ENCODE measurements at regions not wholly inside any gene's neighbourhood (a gene's known extent, or its start where the extent isn't known, plus 50 kb on each side); places are given as distances from the start of the nearest gene placed in this dataset.

GRCh38 chr9:16135968-16136367, 583.1 kb downstream of the CCDC171 start:
- DNase-seq, result no peak

GRCh38 chr9:16136451-16136850, 583.6 kb downstream of the CCDC171 start:
- no peak for DNase-seq

- no peak for DNase-seq
Observed at GRCh38 chr9:16136961-16137360, 584.1 kb downstream of the CCDC171 start.

GRCh38 chr9:16138561-16139491, 586.0 kb downstream of the CCDC171 start:
- no peak for DNase-seq

- no peak for DNase-seq
Observed at GRCh38 chr9:16139774-16140173, 586.9 kb downstream of the CCDC171 start.

- DNase-seq, result no peak
Observed at GRCh38 chr9:16143310-16143709, 590.5 kb downstream of the CCDC171 start.

DNA sequence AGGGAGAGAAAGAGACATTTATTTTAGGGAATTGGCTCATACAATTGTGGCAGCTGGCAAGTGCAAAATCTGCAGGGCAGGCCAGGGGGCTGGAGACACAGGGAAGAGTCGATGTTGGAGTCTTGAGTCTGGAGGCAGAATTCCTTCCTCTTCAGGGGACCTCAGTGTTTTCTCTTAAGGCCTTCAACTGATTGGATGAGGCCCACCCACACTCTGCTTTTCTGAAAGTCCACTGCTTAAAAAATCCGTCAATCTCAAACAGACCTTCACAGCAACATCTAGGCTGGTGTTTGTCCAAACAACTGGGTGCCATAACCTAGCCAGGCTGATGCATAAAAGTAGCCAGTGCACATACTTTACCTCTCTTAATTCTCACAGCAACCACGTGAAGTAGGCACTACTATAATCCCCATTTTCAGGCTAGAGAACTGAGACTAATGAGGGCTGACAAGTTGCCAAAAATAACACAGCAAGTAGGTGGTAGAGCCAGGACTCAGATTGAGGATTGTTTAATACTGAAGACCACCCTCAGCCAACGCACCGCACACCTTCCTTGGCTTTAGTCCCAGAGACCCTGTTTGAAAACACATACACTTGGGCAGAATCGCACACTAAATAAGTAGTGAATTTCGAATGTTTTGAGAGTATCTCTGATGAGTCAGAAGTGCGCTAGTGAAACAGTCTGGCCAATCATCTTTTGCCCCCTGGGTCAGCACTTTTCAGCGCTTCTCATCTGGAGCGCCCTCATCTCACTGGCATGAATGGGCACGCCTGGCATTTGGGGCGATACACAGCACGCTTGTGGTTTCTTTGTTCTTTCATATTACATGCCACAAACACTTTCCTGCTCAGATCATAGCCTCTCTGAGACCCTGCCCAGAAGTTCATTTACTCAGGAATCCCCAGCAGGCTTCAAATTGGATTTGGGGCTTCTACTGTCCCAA, 591.4 kb downstream of the CCDC171 start:
- DNase-seq, result no peak

GRCh38 chr9:16145196-16145950, 592.5 kb downstream of the CCDC171 start:
- no peak for DNase-seq

DNA sequence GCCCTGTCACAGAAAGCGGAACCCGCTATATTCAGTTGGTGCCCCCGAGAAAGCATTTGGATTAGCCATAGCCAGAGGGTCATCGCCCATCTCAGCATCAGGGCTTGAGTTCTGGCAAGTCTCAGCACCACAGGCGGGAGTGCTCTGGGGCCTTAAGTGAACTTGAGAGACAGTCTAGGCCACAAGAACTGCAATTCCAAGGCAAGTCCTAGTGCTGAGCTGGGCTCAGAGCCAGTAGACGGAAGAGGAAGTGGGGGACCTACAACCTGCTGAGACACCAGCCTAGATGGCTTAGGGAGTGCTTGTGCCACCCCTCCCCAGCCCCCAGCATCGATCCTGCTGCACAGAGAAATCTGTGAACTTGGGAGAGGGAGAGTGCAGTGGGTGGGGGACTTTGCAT, 594.9 kb downstream of the CCDC171 start:
- DNase-seq, result no peak

DNA sequence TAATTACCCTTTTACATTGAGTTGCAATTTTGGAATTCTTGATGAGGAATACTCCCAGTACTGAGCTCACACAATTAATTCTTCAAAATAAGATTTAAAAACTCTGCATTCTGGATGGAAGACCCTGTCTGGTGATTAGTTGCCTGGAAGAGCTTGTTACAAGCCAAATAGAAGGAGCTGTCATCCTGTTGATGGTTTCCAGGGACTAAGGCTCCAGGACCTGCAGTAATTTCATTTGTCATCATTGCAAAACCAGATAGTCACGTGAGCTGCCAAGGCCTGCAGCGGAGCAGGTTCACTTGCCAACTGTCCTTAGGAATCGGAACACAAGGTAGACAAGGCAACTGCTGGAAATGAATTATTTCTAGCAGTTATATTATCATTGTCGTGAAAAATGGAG, 597.7 kb downstream of the CCDC171 start:
- DNase-seq, result peak in 1 of 3 experiments; percentile 2

GRCh38 chr9:16150938-16151650, 598.3 kb downstream of the CCDC171 start:
- no peak for DNase-seq

- peak; percentile 4 to 68 (median 48) for DNase-seq
Observed at GRCh38 chr9:16152276-16153101, 599.6 kb downstream of the CCDC171 start.

DNA sequence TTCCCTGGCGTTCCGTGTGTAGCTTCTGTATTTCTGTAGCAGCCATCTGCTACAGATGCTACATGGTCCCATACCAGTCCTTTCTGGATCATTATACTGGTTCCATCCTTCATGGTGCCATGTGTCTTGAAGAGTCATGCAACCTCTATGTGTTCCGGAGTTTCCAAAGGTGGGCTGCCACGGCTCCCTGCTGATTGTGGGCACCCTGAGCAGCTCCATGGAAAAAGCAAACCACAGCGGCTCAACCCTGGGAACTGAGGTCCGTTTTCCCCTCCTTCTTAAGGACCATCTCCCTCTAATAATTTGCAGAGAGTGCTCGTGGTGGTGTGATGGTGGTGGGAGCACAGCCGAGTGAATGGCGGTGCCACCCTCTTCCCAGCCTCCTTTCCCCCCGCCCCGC, 600.4 kb downstream of the CCDC171 start:
- no peak for DNase-seq

- no peak for DNase-seq
Observed at GRCh38 chr9:16153741-16154140, 600.9 kb downstream of the CCDC171 start.

DNA sequence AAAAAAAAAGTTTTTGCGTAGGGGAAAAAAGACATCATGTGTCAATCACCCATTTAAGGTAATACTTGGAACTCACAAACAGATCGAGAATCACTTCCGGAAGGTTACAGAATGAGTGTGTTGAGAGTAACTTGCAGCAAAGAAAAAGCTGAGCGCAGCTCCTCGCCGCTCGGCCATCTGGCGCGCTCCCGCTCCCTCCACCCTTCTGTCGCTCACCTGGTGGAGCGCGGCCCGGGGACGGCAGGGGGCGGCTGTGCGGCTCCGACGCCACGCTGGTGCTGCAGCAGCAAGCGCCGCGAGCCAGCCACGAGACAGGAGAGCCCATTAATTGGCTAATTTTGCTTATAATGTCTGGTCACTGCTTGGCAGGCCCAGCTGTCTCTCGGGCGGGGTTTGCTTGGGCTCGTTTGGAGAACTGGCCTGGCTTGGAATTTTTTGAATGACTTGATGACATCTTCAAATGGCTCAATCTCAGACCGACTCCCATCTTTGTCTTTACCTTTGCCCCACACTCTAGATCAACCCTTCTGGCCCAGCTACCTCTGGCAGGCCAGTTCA, 601.8 kb downstream of the CCDC171 start:
- DNase-seq, result peak; percentile 23 to 59 (median 33)

DNA sequence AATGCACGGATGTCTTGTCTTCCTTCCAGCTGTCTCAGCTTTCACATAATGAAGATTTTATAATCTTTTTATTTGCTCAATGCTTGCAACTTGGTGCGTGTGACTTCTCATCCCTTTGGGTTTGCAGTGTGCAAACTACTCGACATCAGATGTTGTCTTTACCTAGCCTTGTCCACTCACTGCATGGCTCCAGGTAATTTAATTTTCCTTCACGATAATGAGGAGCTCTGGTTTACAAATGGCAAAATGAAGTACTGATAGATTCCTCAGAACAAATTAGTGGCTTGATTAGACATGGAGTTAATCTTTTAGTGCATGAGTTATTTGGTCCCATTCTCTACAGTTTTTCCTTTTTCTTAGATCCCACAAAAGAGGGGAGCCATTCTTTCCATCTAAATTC, 603.0 kb downstream of the CCDC171 start:
- no peak for DNase-seq

DNA sequence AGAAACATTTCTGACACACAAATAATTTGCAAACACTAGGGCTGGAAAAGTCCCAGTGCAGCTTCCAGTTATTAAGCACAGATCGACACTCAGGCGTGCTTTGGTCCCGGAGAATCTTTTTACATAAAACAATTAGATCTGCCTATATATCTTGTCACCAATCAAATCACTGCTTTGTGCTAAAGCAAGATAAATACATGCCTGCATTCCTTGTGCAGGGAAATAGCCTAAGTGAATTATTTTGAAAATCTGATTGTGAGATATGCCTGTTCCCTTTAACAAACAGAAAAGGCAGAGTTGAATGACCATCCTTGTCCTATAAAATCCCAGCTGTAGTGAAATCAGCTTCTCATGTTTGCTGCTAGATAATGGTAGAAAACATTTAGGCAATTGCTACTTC, 604.4 kb downstream of the CCDC171 start:
- no peak for DNase-seq

DNA sequence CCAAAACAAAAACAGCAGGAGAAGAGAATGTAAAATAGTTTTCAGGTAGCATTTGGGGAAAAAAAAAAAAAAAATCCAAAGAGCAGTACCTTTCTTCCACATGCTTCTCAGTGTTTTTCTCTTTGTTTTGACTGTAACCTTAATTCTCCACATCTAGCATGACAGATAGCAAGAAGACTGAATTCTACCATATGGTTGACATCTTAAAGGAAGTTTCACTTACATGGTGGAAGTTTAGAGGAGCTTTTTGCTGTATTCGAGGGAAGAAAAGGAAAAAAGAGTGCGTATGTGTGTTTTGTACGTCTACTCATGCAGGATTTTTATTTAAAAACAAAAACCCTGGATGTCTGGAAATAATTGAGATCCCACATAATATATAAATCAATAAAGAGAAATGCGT, 604.8 kb downstream of the CCDC171 start:
- no peak for DNase-seq

- no peak for DNase-seq
Observed at GRCh38 chr9:16158093-16158492, 605.2 kb downstream of the CCDC171 start.

DNA sequence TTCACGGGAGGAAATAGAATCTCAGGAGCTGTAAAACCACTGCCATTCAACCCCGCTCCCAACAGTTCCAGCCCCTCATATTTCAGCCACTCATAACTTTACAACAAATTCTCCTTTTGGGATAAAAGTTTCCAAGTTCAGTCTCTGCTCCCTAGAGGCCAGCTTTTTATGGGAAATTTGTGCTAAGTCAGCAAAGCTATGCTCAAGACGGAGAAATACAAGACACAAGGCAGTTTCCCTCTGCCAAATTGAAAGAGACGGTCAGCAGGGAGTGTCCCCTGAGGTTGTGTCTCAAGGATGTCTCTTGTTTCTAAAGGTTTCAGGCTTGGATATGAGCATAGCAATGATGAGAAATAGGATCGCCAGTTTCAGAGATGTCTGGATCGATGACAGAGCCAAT, 608.6 kb downstream of the CCDC171 start:
- DNase-seq, result no peak

DNA sequence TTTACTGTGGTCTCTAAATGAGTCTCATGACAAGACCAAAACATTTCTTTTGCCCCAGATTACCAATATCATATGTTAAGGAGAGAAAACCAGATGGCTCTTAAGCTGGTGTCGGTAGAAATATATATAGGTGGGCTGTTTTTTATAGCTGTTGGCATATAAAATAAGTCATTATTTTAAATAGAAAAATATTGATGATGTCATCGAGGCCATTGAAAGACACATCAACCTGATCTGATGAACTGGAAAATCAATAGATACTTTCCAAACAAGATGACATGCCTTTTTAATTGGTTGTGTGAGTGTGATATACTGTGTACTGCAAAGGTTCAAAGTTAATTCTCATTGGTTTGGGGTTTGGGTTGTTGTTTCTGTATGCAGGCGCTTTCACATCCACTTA, 617.3 kb downstream of the CCDC171 start:
- no peak for DNase-seq

Measured in NCI-H1417 (cell line).